ENCODE measurements at regions not wholly inside any gene's neighbourhood (a gene's known extent, or its start where the extent isn't known, plus 50 kb on each side); places are given as distances from the start of the nearest gene placed in this dataset.

GRCh38 chrX:23100826-23101225 is 101.1 kb downstream of the DDX53 start:
- TF ChIP-seq EZH2 (IDR thresholded peaks at IDR 0.05; ENCODE audit: low read length), result no peak
- no peak for TF ChIP-seq CTCF (optimal IDR thresholded peaks at IDR 0.05 in 1 of 3, IDR thresholded peaks at IDR 0.05 in 1 of 3, conservative IDR thresholded peaks at IDR 0.05 in 1 of 3; ENCODE audit: extremely low read depth in 1 of 3, insufficient read depth in 2 of 3, low read length in 3 of 3)
- FAIRE-seq (no peak), DNase-seq (ENCODE audit: low read depth, low spot score) (no peak)
- no peaks in the 10 kb centered on the region for H3K9me1 ChIP-seq (ENCODE audit: control insufficient read depth, extremely low read depth, insufficient read depth, low read length)
- H3K9ac ChIP-seq (ENCODE audit: control insufficient read depth, extremely low read depth, insufficient read depth, low read length), result no peak overlapping the region
- H3K4me2 ChIP-seq (ENCODE audit: control insufficient read depth, extremely low read depth, insufficient read depth, low read depth, low read length), result no peak overlapping the region
- dilution Hi-C loops (cut with MboI; ENCODE audit: extremely low pct_ligation_motif_present, low sequenced_read_pairs), result no loop called here
- H2AFZ ChIP-seq (ENCODE audit: control insufficient read depth, low read length), result no peak overlapping the region
- H3K36me3 ChIP-seq (ENCODE audit: control insufficient read depth in 2 of 2, extremely low read depth in 1 of 2, insufficient read depth in 2 of 2, low read length in 2 of 2), result no peaks in the 10 kb centered on the region
- H3K27me3 ChIP-seq (ENCODE audit: control insufficient read depth, extremely low read depth, insufficient read depth, low read length), result no peaks in the 10 kb centered on the region
- H3K79me2 ChIP-seq (ENCODE audit: control insufficient read depth, insufficient read depth, low read length), result no peaks in the 10 kb centered on the region
- no peaks in the 10 kb centered on the region for H3K9me3 ChIP-seq (ENCODE audit: control insufficient read depth, low read depth, low read length)
- H3K4me1 ChIP-seq (ENCODE audit: control insufficient read depth, extremely low read depth, insufficient read depth, low read length), result no peaks in the 10 kb centered on the region
- no peak overlapping the region for H3K4me3 ChIP-seq (ENCODE audit: control insufficient read depth in 2 of 3, extremely low read depth in 1 of 3, insufficient read depth in 2 of 3, low read depth in 1 of 3, low read length in 3 of 3)
- H4K20me1 ChIP-seq (ENCODE audit: control insufficient read depth, extremely low read depth, insufficient read depth, low read length), result no peaks in the 10 kb centered on the region
- H3K27ac ChIP-seq (ENCODE audit: control insufficient read depth, insufficient read depth, low read length), result no peak overlapping the region

DNA sequence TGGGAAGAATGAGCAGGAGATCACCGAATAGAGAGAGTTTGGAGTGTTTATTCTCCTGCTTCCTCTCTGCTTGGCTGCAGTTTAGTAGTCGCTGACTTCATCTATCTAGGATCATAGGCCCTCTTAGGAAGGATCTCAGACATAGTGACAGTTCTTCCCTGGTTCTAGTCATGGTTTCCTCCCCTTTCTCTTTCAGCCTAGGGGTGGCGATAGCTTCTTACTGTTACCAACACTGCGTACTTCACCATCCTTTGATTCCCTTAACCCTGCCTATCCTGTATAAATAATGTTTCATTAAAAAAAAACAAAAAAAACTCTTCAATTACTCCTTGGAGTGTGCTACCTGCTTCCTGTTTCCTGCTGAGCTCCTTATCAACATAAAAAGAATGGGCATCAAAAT is 103.8 kb downstream of the DDX53 start:
- Histone ChIP-seq H3K79me2 (ENCODE audit: control insufficient read depth, insufficient read depth, low read length) (no peaks in the 10 kb centered on the region), H3K27me3 (ENCODE audit: control insufficient read depth, extremely low read depth, insufficient read depth, low read length) (no peaks in the 10 kb centered on the region), H3K4me2 (ENCODE audit: control insufficient read depth, extremely low read depth, insufficient read depth, low read depth, low read length) (no peak overlapping the region), H3K9me1 (ENCODE audit: control insufficient read depth, extremely low read depth, insufficient read depth, low read length) (no peaks in the 10 kb centered on the region), H3K9me3 (ENCODE audit: control insufficient read depth, low read depth, low read length) (no peaks in the 10 kb centered on the region), H3K9ac (ENCODE audit: control insufficient read depth, extremely low read depth, insufficient read depth, low read length) (no peak overlapping the region), H3K36me3 (ENCODE audit: control insufficient read depth in 2 of 2, extremely low read depth in 1 of 2, insufficient read depth in 2 of 2, low read length in 2 of 2) (no peaks in the 10 kb centered on the region), H3K4me3 (ENCODE audit: control insufficient read depth in 2 of 3, extremely low read depth in 1 of 3, insufficient read depth in 2 of 3, low read depth in 1 of 3, low read length in 3 of 3) (no peak overlapping the region), H4K20me1 (ENCODE audit: control insufficient read depth, extremely low read depth, insufficient read depth, low read length) (no peaks in the 10 kb centered on the region), H3K4me1 (ENCODE audit: control insufficient read depth, extremely low read depth, insufficient read depth, low read length) (no peaks in the 10 kb centered on the region), H2AFZ (ENCODE audit: control insufficient read depth, low read length) (no peak overlapping the region), H3K27ac (ENCODE audit: control insufficient read depth, insufficient read depth, low read length) (no peak overlapping the region)
- no peak for DNase-seq (ENCODE audit: low read depth, low spot score)
- no peak for FAIRE-seq
- dilution Hi-C loops (cut with MboI; ENCODE audit: extremely low pct_ligation_motif_present, low sequenced_read_pairs), result no loop called here
- TF ChIP-seq EZH2 (IDR thresholded peaks at IDR 0.05; ENCODE audit: low read length) (no peak), CTCF (optimal IDR thresholded peaks at IDR 0.05 in 1 of 3, IDR thresholded peaks at IDR 0.05 in 1 of 3, conservative IDR thresholded peaks at IDR 0.05 in 1 of 3; ENCODE audit: extremely low read depth in 1 of 3, insufficient read depth in 2 of 3, low read length in 3 of 3) (no peak)

Measured in keratinocyte (primary cell).